Hematopoietic multipotent progenitor cell treated with erythropoietin and hydrocortisone succinate and interleukin-3 and kit ligand, for 15 days (in vitro differentiated cells): ENCODE measurements at regions not wholly inside any gene's neighbourhood (a gene's known extent, or its start where the extent isn't known, plus 50 kb on each side); places are given as distances from the start of the nearest gene placed in this dataset.

ENCODE experiments used
- DNase-seq: peaks from one replicate; pipeline ENCODE4 v3.0.0-alpha.2; 2015; ENCODE audit warnings: low spot score

- no peak for DNase-seq
Measured at GRCh38 chr22:49237279-49237678, 590.4 kb downstream of the BRD1 start.

GRCh38 chr22:49236541-49237075 is 591.1 kb downstream of the BRD1 start:
- no peak for DNase-seq

GRCh38 chr22:49235463-49236300 is 592.0 kb downstream of the BRD1 start:
- DNase-seq, result no peak

- DNase-seq, result no peak
Measured at GRCh38 chr22:49234459-49234858, 593.2 kb downstream of the BRD1 start.

GRCh38 chr22:49233507-49234100 is 594.1 kb downstream of the BRD1 start:
- no peak for DNase-seq

- no peak for DNase-seq
Measured at GRCh38 chr22:49232319-49233067, 595.2 kb downstream of the BRD1 start.

GRCh38 chr22:49230194-49230577 is 597.5 kb downstream of the BRD1 start:
- no peak for DNase-seq

GRCh38 chr22:49229483-49230193 is 598.0 kb downstream of the BRD1 start:
- DNase-seq, result no peak

GRCh38 chr22:49228431-49229037 is 599.1 kb downstream of the BRD1 start:
- DNase-seq, result no peak

GRCh38 chr22:49227670-49228069 is 600.0 kb downstream of the BRD1 start:
- DNase-seq, result no peak

GRCh38 chr22:49226096-49226495 is 601.6 kb downstream of the BRD1 start:
- no peak for DNase-seq

- no peak for DNase-seq
Measured at GRCh38 chr22:49224243-49224642, 603.4 kb downstream of the BRD1 start.

GRCh38 chr22:49218142-49218541 is 609.5 kb downstream of the BRD1 start:
- DNase-seq, result no peak

- no peak for DNase-seq
Measured at GRCh38 chr22:49216579-49216978, 611.1 kb downstream of the BRD1 start.

- DNase-seq, result no peak
Measured at GRCh38 chr22:49215840-49216239, 611.8 kb downstream of the BRD1 start.

- DNase-seq, result no peak
Measured at GRCh38 chr22:49214976-49215375, 612.7 kb downstream of the BRD1 start.

- no peak for DNase-seq
Measured at GRCh38 chr22:49213731-49214352, 613.8 kb downstream of the BRD1 start.

- DNase-seq, result no peak
Measured at GRCh38 chr22:49212466-49212865, 615.2 kb downstream of the BRD1 start.

GRCh38 chr22:49212002-49212401 is 615.7 kb downstream of the BRD1 start:
- no peak for DNase-seq

- no peak for DNase-seq
Measured at GRCh38 chr22:49211176-49211575, 616.5 kb downstream of the BRD1 start.

GRCh38 chr22:49210606-49211005 is 617.1 kb downstream of the BRD1 start:
- no peak for DNase-seq
